IPS DF 4.7 (cell line): ENCODE measurements at regions not wholly inside any gene's neighbourhood (a gene's known extent, or its start where the extent isn't known, plus 50 kb on each side); places are given as distances from the start of the nearest gene placed in this dataset.
"Not testable (repeated sequence)": the region's sequence is repeated elsewhere in the genome, so short reads cannot be mapped to it uniquely, and the experiment has no call there.

Experiments used
- DNase-seq: peaks from one replicate; pipeline ENCODE4 v3.0.0-alpha.2; 2013; ENCODE audit warnings: low spot score; ENCODE audit errors: extremely low read depth

DNA sequence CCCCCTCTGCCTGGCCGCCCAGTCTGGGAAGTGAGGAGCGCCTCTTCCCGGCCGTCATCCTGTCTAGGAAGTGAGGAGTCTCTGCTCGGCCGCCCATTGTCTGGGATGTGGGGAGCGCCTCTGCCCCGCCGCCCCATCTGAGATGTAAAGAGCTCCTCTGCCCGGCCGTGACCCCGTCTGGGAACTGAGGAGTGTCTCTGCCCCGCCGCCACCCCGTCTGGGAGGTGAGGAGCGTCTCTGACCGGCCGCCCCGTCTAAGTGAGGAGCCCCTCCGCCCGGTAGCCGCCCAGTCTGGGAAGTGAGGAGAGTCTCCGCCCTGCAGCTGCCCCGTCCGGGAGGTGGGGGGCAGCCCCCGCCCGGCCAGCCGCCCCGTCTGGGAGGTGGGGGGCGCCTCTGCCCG, 228.9 kb downstream of the RPIA start:
- DNase-seq: not testable (repeated sequence)

DNA sequence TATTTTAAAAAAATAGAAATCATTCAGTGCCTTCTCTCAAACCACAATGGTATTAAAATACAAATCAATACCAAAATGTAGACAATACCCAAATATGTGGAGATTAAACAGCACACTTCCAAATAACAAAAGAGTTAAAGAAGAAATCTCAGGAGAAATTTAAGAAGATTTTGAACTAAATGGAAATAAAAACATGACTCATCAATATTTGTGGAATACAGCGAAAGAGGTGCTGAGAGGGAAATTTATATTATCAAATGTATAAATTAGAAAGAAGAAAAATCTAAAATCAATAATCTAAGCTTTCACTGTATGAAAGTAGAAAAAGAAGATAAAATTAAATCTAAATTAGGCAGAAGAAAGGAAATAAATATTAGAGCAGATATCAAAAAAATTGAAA, 233.1 kb downstream of the RPIA start:
- DNase-seq: no peak

DNA sequence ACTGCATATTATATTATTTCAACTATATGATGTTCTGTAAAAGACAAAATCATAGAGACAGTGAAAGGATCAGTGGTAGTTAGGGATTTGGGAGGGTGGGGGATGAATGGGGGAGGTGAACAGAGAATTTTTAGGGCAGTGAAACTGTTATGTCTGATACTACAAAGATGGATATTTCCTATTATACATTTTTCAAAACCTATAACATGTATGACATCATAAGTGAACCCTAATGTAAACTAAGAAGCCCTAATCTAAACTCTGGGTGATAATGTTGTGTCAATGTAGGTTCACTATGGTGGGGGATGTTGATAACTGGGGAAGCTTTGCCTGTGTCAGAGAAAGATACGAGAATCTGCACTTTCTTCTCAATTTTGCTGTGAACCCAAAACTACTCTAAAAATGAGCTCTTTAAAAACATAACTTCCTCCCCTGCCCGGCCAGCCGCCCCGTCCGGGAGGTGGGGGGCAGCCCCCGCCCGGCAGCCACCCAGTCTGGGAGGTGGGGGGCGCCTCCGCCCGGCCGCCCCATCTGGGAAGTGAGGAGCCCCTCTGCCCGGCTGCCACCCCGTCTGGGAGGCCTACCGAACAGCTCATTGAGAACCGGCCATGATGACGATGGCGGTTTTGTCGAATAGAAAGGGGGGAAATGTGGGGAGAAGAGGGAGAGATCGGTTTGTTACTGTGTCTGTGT, 234.4 kb downstream of the RPIA start:
- no peak for DNase-seq

DNA sequence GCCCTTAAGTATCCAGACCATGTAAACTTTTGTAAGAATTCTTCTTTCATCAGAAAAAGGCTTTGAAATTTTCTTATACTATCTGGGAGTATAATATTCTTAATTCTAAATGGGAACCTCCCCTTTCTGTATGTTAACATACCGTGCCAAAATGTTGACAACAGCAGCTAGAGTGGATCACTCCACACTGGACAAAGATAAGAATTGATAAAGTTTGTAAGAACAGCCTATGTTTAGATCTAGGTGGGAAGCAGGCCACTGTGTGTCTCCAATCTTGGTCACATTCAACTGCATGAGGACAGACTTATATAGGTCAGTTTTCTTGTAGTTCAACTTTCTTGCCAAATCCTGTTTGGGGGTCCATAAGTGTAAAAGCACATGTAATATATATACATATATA, 235.7 kb downstream of the RPIA start:
- no peak for DNase-seq

DNA sequence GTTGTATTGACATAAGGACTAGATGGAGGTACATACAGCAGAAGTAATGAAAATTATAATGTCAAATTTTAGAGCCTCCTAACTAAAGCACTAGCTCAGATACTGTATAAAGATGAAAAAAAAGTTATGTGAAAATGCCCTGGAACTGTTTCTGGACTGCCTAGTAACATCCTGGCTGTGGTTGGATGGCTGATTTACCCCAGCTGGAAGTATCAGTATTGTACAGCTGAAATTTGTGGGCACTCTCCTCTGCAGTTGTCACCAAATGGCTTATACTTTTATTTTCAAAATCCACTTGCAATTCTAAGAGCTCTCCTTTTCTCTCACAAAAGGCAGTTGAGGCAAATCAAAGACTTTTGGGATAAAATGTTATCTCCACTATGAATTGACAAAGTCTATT, 239.2 kb downstream of the RPIA start:
- DNase-seq: no peak

DNA sequence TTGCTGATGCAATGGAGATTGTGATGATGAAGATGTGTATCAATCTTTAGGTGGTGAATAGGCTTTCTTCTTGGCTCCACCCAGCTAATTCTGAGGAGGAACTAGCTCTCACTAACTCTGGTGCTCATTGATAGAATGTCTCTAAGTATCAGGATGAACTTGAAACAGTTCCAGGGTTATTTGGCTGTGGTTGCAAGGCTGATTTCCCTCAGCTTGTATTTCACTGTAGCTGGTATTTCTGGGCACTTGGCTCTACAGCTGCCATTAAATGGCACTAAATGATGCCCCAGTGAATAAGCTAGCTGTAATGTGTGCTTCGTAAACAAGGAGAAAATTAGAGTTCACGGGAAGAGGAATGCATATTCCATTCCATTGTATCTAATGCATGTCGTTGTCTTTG, 241.2 kb downstream of the RPIA start:
- DNase-seq: no peak

DNA sequence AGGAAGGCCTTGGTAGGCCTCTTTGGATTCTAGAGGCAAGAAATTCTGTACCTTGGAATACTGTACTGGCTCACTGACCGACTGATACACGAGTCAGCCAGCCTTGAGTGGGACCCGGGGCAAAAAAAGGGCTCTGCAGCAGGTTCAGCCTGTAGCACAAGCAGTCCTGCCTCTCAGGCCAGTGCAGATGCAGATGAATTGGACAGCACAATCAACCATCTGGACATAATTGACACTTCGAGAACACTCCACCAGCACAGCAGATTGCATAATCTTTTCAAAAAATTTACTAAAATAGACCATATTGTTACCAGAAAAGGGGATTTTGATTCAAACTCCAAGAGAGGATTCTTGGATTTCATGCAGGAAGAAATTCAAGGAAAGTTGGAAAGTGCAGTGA, 241.6 kb downstream of the RPIA start:
- DNase-seq: no peak

DNA sequence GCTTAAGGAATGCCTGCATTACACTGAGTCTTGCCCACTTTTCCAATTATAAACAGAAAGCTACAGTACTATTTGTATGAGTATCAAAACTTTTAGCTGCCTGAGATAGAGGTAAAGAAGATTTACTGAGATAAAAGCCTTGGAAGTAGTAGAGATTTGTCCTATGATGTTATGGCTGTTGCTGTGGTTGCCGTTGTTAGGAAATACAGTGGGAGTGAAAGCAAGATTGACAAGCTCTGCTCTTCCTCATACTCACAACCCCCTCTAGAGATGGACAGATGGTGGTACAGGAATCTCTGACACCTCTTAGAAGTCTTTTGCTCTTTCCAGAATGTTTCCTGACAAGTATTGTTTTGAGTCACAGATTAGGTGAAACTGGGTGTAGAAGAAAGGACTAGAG, 242.5 kb downstream of the RPIA start:
- no peak for DNase-seq

DNA sequence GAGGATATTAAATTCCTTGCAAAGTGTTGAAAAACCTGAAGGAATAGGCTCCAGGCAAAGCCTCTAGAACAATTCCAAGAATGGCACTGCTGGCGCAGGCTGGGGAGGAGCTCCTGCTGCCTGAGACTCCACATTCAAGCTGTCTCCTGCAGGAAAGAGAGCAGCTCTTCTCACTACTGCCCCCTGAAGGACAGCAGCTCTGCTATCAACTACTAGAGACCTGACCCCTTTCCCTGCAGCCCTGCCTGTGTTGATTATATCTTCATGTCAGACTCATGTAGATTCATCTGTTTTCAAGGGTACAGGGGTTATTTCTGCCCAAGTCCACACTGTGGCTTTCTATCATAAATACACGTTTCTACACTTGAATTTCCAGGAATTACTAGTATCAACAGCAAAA, 249.7 kb downstream of the RPIA start:
- DNase-seq: not testable (repeated sequence)

DNA sequence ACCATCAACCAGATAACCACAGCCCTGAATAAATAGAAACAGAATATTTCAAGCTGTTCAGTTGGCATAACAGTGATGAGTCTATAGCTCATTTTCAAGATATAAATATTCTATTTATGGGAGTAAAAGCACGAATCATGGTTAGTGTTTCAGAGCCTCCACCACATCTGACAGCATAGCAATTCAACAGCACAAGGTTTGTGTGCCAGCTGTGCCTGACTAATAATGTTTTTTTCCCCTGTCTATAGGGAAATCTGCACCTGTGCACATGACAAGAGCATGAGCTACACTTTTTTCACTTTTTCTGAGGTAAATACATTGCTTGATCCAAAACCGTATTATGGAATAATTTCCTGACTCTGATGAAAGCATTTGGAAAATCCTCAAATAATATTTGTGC, 251.3 kb downstream of the RPIA start:
- no peak for DNase-seq

DNA sequence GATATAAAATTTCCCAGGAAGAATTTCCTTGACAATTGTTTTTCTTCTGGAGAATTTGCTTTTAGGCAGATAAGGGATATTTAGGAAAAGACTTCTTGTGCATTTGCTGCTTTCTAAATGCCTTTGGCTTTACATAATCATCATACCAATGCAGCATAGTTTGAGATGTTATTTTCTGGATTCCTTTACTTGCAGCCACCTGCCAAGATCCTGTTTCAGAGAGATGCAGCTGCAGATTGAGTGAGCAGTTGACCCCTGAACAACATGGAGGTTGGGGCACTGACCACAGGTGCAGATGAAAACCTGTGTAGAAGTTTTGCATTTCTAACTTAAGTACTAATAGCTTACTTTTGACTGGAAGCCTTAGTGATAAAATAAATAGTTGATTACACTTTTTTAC, 257.9 kb downstream of the RPIA start:
- DNase-seq: no peak

DNA sequence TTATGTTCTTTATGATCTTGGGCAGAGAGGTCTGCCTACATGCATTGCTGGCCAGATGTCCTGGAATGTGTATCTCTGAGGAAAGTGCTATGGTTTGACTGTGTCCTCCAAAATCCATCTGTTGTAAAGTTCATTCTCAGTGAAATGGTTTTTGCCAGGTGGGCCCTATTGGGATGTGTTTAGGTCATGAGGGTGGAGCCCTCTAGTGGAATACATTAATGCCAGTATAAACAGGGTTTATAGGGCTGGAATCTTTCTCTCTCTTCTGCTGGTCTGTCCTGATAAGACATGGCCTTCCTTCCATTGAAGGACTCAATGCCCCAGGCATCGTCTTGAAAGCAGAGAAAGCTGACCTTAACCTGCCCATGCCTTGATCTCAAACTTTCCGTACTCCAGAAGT, 258.5 kb downstream of the RPIA start:
- DNase-seq: no peak

DNA sequence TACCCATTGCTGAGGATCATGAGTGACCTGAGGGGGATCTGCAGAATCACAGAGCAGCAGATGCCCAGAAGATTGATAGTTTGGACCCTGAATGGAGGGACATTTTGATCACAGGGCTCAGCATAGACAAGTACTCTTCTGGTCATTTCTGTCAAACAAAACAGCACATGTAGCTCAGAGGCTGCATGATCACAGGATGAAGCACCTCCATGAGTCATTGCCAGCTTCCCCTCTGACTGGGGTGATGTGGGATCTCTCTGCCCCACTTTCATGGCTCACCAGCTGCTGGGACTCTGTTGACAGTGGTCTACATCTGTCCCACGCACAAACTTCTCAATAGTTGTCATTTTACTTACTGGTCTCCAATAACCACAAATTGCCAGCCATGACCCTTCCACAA, 264.1 kb downstream of the RPIA start:
- no peak for DNase-seq

DNA sequence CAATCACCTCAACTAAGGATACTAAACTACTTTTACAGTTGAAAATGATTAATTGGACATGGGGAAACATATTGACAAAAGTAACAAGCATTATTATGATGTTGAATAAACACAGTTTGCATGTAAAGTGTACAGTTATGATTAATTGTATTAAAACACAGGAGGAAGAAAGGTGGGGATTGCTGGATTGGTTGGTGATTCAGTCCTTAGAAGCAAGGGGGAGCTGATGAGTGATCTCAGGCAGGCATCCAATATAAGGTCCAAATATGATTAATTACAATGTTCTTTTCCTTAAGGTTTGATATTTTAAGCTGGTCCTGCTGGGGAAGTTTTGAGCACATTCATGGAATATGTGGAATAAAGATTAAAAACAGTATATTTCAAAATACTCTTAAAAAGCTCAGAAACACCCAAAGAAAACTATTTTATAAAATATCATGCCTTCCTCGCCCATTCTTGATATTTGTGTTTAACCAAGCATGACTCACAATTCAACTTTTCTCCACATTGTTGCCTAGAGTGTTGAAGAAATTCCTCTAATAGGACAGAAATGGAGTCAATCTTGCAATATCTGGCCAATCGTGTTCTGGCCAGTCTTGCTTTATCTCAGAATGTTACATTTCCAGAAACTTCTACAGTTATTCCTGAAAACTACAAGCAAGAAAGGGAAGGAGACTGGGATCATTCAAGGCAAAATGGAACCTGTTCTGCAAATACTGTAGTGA, 268.2 kb downstream of the RPIA start:
- no peak for DNase-seq

DNA sequence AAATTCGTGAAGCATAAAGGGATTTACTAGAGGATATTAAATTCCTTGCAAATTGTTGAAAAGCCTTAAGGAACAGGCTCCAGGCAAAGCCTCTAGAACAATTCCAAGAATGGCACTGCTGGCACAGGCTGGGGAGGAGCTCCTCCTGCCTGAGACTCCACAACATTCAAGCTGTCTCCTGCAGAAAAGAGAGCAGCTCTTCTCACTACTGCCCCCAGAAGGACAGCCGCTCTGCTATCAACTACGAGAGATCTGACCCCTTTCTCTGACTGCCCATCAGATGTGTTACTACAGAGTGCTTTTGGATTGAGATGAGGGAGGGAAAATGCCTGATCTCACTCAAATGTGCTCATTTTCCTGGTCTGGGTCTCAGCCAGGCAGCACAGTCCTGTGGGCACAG, 269.9 kb downstream of the RPIA start:
- not testable (repeated sequence) for DNase-seq

DNA sequence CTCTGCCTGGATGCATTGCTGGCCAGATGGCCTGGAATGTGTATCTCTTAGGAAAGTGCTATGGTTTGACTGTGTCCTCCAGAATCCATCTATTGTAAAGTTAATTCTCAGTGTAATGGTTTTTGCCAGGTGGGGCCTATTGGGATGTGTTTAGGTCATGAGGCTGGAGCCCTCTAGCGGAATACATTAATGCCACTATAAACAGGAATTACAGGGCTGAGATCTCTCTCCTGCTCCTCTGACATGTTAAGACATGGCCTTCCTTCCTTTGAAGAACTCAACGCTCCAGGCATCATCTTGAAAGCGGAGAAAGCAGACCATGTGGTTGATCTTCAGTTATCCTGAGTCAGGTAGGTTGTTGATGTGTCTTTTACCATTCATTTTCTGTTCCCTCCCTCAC, 276.4 kb downstream of the RPIA start:
- DNase-seq: no peak

DNA sequence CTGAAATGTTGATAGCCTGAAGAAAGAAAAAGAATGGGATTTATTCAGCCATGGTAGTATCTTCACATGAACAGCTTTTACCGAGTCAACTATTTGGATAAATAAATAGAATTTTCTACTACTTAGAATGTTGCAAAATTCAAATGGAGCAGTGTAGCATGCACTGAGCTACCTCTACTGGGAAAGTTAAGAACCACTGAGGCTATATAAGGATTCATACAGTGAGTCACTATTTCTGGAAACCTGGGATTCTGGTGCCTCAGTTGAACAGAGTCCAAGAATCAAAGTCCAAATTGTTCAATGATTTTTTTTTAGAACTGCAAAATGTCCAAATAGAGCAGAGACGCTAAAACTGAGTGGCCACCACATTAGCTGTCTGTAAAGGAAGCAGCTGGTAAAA, 286.5 kb downstream of the RPIA start:
- DNase-seq: not testable (repeated sequence)

DNA sequence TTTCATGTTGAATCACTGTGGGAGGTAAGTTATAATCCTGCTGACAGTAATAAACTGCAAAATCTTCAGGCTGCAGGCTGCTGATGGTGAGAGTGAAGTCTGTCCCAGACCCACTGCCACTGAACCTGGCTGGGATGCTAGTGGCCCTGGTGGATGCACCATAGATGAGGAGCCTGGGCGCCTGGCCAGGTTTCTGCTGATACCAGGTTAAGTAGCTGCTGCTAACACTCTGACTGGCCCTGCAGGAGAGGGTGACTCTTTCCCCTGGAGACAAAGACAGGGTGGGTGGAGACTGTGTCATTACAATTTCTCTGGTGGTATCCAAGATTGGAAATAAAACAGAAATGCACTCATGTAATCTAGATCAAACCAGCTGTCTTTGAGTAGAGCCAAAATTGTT, 287.0 kb downstream of the RPIA start:
- not testable (repeated sequence) for DNase-seq

DNA sequence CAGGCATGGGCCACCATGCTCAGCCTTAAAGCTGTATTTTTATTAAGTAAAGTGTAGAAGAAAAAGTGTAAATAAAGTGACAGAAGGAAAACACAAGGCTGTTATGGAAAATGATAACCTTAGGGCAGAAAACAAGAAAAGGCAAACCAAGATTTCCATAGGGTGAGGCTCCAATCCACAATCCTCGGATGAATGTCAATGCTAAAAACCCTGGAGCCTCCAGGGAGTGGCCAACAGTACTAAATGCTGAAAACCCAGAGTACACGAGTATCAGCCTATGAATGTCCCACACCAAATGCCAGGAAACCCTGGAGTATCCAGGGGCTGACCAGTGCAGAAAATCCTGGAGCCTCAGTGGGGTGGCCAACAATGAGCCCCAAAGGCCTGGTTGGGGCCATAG, 292.6 kb downstream of the RPIA start:
- DNase-seq: not testable (repeated sequence)

DNA sequence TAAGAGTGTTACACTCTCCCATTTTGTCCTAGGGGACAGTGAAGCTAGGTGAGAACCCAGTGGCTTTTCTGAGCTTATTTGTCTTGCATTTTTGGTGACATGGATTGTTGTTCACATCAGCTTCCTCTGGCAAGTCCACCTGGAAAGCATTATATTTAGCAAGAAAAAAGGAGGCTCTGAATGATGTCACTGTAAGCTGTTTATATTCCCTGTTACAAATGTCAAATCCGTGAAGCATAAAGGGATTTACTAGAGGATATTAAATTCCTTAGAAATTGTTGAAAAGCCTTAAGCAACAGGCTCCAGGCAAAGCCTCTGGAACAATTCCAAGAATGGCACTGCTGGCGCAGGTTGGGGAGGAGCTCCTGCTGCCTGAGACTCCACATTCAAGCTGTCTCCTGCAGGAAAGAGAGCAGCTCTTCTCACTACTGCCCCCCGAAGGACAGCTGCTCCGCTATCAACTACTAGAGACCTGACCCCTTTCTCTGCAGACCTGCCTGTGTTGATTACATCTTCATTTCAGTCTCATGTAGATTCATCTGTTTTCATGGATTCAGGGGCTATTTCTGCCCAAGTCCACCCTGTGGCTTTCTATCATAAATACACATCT, 295.4 kb downstream of the RPIA start:
- DNase-seq: not testable (repeated sequence)

DNA sequence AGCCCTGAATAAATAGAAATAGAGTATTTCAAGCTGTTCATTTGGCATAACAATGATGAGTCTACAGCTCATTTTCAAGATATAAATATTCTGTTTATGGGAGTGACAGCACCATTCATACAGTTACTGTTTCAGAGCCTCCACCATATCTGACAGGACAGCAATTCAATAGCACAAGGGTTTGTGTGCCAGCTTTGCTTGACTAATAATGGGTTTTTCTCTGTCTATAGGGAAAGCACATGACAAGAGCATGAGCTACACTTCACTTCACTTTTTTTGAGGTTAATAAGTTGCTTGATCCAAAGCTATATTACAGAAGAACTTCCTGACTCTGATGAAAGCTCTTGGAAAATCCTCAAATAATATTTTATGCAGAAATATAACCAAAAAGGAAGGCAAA, 297.1 kb downstream of the RPIA start:
- not testable (repeated sequence) for DNase-seq

DNA sequence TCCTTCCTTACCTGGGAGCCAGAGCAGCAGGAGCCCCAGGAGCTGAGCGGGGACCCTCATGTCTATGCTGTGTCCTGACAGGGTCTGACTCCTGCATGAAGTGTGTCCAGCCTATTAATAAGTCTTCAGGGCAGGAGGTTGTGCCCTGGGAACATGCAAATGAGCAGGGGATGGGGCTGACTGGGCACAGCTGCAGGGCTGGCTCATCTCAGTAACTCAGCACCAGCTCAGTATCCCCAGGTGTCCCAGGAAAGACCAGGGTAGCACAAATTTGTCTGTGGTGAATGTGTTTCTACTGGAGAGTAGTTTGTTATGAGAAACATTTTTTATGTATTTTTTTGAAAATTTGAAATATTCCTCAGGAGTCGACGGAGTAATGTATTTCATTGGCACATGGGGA, 301.3 kb downstream of the RPIA start:
- not testable (repeated sequence) for DNase-seq

DNA sequence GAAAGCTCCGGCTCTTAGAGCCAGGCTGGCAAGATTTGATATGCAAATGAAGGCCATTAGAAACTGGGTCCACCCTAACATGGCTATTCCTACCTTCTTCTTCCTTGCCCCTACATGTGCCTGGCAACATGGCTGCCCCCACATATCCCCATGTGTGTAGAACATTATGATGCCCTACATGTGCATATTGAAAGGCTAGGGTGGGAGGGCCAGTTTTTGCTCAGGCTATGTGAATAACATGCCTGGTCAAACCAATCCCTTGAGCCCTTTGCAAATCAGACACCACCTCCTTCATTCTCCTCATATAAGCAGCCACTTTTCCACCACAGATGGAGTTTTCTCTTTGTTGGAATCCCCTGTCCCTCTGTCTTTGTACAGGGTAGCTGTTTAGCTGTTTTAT, 303.4 kb downstream of the RPIA start:
- DNase-seq: not testable (repeated sequence)
